ENCODE measurements at regions not wholly inside any gene's neighbourhood (a gene's known extent, or its start where the extent isn't known, plus 50 kb on each side); places are given as distances from the start of the nearest gene placed in this dataset.

- H3K79me2 ChIP-seq (replicated peaks; ENCODE audit: insufficient read depth, low read length): no peaks in the 10 kb centered on the region
- no peak overlapping the region for H3K4me2 ChIP-seq (ENCODE audit: low read length)
- TF ChIP-seq MXI1 (conservative IDR thresholded peaks at IDR 0.05; ENCODE audit: poor library complexity, severe bottlenecking): no peak
- TF ChIP-seq RAD21 (conservative IDR thresholded peaks at IDR 0.05): no peak
- no peak for TF ChIP-seq EP300 (conservative IDR thresholded peaks at IDR 0.05; ENCODE audit: poor library complexity, severe bottlenecking)
- no peak for TF ChIP-seq POLR2AphosphoS5 (IDR thresholded peaks at IDR 0.05)
- no peak for TF ChIP-seq REST (IDR thresholded peaks at IDR 0.05; ENCODE audit: borderline replicate concordance)
- H3K9ac ChIP-seq (ENCODE audit: low read length): no peak overlapping the region
- H3K27me3 ChIP-seq (ENCODE audit: insufficient read depth, low read depth, low read length): no peaks in the 10 kb centered on the region
- H3F3A ChIP-seq (ENCODE audit: insufficient read depth, low read length, poor library complexity, severe bottlenecking): no peaks in the 10 kb centered on the region
- no peak overlapping the region for H2AFZ ChIP-seq (ENCODE audit: low read depth, low read length)
- H4K20me1 ChIP-seq (ENCODE audit: insufficient read depth): no peaks in the 10 kb centered on the region
- H3K27ac ChIP-seq (ENCODE audit: low read length): no peak overlapping the region
- H3K4me3 ChIP-seq (ENCODE audit: low read length): no peak overlapping the region
- H3K9me2 ChIP-seq (ENCODE audit: insufficient read depth, low read length): no peaks in the 10 kb centered on the region
- H3K9me3 ChIP-seq (ENCODE audit: low read length): no peaks in the 10 kb centered on the region
- no peaks in the 10 kb centered on the region for H3K36me3 ChIP-seq (ENCODE audit: insufficient read depth, low read length)
Measured at GRCh38 chr4:183012879-183013729, 86.0 kb upstream of the WWC2 start.

GRCh38 chr4:183011213-183011907 is 87.7 kb upstream of the WWC2 start:
- no peaks in the 10 kb centered on the region for H3K9me2 ChIP-seq (ENCODE audit: insufficient read depth, low read length)
- TF ChIP-seq SMC3 (conservative IDR thresholded peaks at IDR 0.05; ENCODE audit: poor library complexity) (no peak), MXI1 (conservative IDR thresholded peaks at IDR 0.05; ENCODE audit: poor library complexity, severe bottlenecking) (no peak), CTCF (IDR thresholded peaks at IDR 0.05; ENCODE audit: poor library complexity, severe bottlenecking) (no peak)
- H3F3A ChIP-seq (ENCODE audit: insufficient read depth, low read length, poor library complexity, severe bottlenecking): no peaks in the 10 kb centered on the region
- no peaks in the 10 kb centered on the region for H3K9me3 ChIP-seq (ENCODE audit: low read length)
- H3K4me3 ChIP-seq (ENCODE audit: low read length): no peak overlapping the region
- H3K27ac ChIP-seq (ENCODE audit: low read length): no peak overlapping the region
- H3K36me3 ChIP-seq (ENCODE audit: insufficient read depth, low read length): no peaks in the 10 kb centered on the region
- no peaks in the 10 kb centered on the region for H4K20me1 ChIP-seq (ENCODE audit: insufficient read depth)
- H3K9ac ChIP-seq (ENCODE audit: low read length): no peak overlapping the region
- no peaks in the 10 kb centered on the region for H3K27me3 ChIP-seq (ENCODE audit: insufficient read depth, low read depth, low read length)
- H3K4me2 ChIP-seq (ENCODE audit: low read length): no peak overlapping the region
- no peaks in the 10 kb centered on the region for H3K79me2 ChIP-seq (replicated peaks; ENCODE audit: insufficient read depth, low read length)
- H2AFZ ChIP-seq (ENCODE audit: low read depth, low read length): no peak overlapping the region
